Suppressor macrophage treated with lipopolysaccharide for 4 hours (primary cell): ENCODE measurements at regions not wholly inside any gene's neighbourhood (a gene's known extent, or its start where the extent isn't known, plus 50 kb on each side); places are given as distances from the start of the nearest gene placed in this dataset.

Experiments
- DNase-seq: peaks from one replicate; pipeline ENCODE4 v3.0.0-alpha.2; 2020

DNA sequence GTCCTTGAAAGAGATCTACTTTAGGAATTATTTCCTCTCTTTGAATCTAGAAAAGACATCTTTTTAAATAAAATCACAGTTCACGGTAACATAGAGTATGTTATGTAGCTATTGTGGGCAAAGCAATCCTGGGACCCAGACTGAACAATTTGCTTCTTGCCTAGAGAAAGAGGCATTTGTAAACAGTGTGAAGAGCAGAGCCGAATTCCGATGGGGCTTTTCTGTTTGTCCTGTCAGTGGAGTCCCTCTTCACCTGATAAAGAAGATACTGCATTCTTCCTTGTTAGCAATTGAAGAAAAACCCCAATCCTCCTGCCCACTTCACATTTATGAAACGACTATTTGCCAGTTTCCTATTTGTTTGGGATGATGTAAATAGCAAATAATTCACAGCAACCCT is 462.9 kb downstream of the WDR72 start:
- DNase-seq, result no peak

GRCh38 chr15:53295574-53295973 is 463.9 kb downstream of the WDR72 start:
- no peak for DNase-seq

GRCh38 chr15:53288542-53288941 is 470.9 kb downstream of the WDR72 start:
- DNase-seq, result no peak

DNA sequence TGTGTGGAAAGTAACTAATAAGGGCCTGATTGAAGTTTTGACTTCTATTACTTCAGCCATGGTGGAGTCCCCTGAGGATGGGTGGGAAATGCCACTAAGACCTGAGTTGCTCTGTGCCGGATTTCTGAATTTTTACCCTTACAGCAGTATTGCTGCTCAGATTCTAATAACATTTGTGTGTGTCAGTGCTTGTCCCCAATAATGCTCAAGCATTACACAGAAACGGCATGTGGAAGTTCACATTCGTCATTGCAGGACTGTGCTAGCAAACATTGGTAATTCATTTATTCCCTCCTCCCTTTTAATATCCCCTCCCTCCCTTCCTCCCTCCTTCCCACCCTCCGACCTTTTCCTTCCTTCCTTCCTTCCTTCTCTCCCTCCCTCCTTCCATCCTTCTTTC is 484.5 kb upstream of the ONECUT1 start:
- DNase-seq, result no peak

- no peak for DNase-seq
These were observed 482.0 kb upstream of the ONECUT1 start for GRCh38 chr15:53272116-53272515.

DNA sequence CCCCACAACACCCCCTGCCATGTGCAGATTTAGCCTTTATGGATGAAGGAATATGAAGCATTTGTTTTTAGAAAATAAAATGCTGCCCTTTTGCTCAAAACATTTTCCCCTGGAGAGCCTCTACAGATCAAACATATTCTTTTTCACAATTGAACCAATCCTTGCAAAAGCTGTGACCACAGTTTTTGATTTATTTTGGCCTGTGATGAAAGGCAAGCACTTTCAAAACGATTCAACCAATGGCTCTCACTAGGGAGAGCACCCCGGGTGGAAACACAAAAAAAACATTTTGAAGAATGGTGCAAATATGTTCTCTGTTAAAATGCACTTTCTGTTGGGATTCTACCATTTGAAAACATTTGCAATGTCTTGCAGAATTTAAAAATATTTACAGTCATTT is 476.0 kb upstream of the ONECUT1 start:
- no peak for DNase-seq

- DNase-seq, result no peak
These were observed 470.5 kb upstream of the ONECUT1 start for GRCh38 chr15:53260647-53261046.

DNA sequence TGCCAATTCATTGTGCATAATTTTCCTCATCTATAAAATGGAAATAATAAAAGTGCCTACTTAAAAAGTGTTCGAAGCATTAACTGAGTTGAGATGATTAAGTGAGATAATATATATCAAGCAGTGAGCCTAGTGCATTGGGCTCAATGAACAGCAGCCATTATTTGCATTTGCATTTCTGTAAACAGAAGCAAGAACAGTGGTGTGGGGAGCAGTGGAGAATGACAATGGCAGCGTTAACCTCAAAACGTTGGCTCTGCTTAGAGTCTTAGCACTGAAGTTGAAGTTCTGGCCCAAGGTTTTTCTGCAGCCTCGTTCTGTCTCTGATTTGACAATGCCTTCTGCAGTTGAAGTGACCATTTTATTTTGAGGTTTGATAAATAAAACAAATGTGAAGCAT is 466.3 kb upstream of the ONECUT1 start:
- no peak for DNase-seq

DNA sequence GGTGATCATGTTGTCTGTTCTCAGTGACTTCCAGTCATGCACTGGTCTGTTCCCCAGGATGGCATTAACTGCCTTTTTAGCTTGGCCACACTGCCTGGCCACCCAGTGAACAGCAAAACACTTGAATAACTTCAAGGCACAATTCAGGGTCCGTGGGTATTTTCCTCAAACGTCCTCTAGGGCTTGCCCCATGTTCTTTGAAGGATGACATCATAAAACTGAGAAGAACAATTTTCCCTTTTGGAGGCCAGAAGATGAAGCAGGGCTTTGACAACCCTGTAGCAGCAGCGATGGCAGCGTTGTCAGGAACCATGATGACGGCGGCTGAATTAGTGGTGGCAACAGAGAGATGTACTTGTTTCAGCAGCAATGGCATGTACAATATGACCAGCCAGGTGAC is 465.9 kb upstream of the ONECUT1 start:
- no peak for DNase-seq

DNA sequence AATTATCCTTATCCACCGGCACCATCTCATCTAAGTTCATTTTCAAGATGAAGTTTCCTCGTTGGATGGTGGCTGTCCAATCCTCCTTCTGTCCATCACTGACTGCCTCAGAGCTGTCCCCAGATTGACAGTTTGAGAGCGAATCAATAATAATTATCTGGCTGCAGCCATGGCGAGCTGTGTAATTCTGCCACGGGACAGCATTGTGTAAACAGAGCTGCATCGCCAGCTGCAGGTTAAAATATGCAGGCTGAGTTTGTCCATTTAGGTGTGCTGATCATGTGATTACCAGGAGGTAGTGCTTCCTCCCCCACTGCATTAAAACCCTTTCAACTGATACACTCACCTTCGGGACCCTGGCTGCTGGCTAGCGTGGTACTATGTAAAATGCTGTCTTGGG is 461.9 kb upstream of the ONECUT1 start:
- no peak for DNase-seq

DNA sequence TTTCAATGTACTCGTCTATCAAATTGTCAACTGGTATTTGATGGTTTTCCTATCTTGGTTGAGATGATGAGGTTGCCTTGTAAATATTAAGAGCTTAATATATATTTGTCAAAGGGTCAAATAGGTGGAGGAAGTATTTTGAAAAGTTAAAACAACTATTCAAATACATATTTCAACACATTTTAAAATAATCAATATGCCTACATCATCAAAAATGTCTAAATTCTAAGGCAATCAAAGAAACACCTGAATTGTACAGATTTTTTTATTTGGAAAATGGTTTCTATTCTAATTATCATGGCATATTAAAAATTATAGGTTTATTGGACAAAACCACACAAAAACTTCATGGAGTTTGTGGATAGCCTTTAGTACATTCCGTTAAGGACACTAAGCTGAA is 461.4 kb upstream of the ONECUT1 start:
- DNase-seq, result no peak

GRCh38 chr15:53247041-53247708 is 457.0 kb upstream of the ONECUT1 start:
- no peak for DNase-seq

GRCh38 chr15:53246404-53246803 is 456.3 kb upstream of the ONECUT1 start:
- DNase-seq, result no peak

DNA sequence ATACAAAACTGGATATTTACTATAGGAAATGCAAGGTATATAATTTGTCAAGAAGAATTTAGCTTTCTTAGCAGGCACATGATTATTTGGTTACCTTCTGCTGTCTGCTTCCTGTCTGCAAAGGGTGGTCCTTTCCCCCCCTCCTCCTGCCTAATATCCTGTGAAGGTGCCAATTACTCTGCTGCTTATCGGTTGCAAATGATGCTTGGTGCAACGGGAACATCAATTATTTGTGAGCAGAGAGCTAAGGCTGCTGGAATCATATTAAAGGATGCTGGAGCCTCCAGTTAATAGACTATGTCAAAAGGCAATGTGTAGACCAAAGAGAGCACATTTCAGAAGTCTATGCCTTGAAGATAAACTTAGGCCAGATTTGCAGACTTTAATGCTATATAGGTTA is 443.7 kb upstream of the ONECUT1 start:
- no peak for DNase-seq

GRCh38 chr15:53230473-53230872 is 440.3 kb upstream of the ONECUT1 start:
- no peak for DNase-seq

- no peak for DNase-seq
These were observed 436.4 kb upstream of the ONECUT1 start for GRCh38 chr15:53226559-53226958.

GRCh38 chr15:53225781-53226180 is 435.6 kb upstream of the ONECUT1 start:
- no peak for DNase-seq

DNA sequence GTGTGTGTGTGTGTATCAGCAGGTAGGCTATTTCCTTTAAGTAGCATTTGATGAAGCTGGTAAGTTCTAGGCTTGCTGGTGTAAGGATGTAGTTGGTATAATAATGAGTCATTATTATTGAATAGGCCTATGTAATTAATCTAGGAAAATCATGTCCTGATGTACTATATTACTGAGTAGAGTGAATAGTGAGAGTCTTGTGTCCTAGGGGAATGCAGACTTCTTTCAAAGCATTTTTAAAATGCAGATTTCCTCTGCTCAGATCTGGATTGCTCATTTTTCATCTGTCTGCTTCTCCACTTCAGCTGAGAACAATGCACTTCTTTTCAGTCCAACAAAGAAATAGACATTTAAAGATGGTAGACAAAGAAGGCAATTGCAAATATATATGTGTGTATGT is 434.2 kb upstream of the ONECUT1 start:
- DNase-seq, result no peak

DNA sequence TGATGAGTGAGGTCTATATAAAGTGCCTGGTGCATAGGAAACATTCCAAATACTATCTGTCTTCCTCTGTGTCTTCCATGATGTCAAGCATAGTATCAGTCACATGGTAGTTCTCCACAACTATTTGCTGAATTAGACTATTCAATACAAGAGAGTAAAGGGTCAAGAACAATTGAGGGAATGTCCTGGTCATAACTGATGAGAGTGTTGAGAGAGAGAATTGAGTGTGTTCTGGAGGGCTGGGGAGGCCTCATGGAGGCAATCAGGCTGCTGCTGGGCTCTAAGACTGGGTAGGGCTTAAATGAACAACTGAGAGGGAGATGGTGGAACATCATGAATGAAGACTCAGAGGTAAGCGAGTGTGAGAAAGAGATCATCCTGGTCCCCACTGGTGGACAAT is 433.7 kb upstream of the ONECUT1 start:
- no peak for DNase-seq

DNA sequence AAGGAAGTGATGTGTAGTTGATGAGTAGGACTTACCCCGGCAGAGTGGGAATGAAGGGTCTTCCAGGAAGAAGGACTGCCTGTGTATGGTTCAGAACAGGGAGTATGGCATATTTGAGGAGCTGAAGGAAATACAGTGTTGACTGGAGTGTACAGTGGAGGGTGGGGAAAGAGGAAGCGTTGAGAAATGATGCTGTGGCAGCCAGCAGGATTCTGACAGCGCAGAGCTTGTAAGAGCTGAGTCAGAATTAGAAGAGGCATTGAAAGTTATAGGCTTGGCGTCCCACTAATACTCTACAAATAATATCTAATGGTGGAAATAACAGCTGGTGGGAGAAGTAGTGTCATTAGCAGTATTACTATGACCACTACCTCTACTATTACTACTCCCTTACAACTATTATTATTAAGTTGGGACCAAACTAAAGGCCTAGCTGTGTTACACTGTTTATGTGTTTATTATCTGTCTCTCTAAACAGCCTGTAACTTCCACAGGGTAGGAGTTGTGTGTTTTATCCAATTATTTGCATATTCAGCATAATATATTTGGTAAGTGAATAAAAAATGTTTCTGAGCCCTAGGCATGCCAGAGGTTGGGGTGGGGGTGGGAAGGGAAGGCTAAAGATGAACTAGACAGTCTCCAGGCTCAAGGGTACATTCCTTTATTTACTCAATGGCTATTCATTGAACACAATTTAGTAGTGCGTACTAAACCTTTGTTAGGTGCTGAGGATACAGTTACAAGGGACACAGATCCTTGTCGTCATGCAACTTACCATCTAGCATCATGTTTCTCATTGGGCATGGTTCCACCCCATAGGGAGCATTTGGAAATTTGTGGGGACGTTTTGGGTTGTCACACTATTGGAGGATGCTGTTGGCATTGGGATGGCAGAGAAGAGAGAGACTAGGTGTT is 428.8 kb upstream of the ONECUT1 start:
- DNase-seq, result peak; percentile 5

DNA sequence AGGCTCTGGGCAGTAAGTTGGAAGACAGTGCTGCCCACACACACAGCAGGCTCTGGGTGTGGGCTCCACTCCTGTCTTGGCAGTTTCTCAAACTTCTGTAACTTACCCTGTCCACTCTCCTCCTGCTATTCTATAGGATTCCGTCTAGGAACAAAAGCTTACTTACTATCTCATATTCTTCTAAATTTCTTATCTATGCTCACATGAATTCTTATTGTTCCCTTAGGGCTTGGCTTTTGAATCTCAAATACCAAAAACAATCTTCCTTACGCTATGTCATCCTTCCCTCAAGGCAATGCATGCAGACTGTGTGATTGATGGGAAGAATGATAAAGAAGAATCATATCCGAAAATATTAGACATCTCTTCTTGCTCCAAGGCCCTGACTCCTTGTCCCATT is 425.9 kb upstream of the ONECUT1 start:
- no peak for DNase-seq

GRCh38 chr15:53213336-53213735 is 423.2 kb upstream of the ONECUT1 start:
- no peak for DNase-seq

DNA sequence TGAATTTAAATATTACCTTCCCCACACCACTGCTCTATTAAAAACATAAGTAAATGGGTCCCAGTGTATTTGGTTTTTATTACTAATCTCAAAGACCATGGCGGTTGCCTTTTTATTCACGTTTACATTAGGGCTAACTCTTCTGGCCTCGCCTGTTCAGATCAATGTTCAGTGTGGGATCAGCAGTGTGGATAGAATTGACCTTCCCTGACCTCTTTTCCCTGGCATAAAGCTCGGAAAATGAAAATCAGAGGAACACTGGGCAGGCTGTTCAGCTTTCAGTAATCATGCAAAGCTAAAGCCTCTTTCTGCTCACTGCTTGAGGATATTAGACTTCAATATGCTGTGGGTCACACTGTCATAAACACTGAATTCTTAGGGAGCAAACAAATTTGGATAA is 422.6 kb upstream of the ONECUT1 start:
- no peak for DNase-seq

- no peak for DNase-seq
These were observed 420.5 kb upstream of the ONECUT1 start for GRCh38 chr15:53210653-53211052.
